Gastrocnemius medialis (tissue), 4 donors: ENCODE measurements at regions not wholly inside any gene's neighbourhood (a gene's known extent, or its start where the extent isn't known, plus 50 kb on each side); places are given as distances from the start of the nearest gene placed in this dataset.

Experiments
- POLR2A ChIP-seq, 2 donors: fragments of 450-650 bp; IDR thresholded peaks; one replicate each; pipeline ENCODE4 v1.6.1; 2017; ENCODE audit warnings: antibody characterized with exemption in 2 of 2, mild to moderate bottlenecking in 2 of 2, moderate library complexity in 2 of 2
- TF ChIP-seq, protein P1 (sequence below), 5 experiments: fragments of 450-650 bp in 3 of 5; fragments of 200-600 bp in 2 of 5; sonication (generic) in 2 of 5; IDR thresholded peaks in 4 of 5; conservative IDR thresholded peaks in 1 of 5; 1 replicate in 4 of 5; 2 replicates in 1 of 5; pipeline ENCODE4 v1.5.1; 2016 to 2019; ENCODE audit warnings: antibody characterized with exemption in 5 of 5, mild to moderate bottlenecking in 3 of 5, moderate library complexity in 3 of 5

DNA sequence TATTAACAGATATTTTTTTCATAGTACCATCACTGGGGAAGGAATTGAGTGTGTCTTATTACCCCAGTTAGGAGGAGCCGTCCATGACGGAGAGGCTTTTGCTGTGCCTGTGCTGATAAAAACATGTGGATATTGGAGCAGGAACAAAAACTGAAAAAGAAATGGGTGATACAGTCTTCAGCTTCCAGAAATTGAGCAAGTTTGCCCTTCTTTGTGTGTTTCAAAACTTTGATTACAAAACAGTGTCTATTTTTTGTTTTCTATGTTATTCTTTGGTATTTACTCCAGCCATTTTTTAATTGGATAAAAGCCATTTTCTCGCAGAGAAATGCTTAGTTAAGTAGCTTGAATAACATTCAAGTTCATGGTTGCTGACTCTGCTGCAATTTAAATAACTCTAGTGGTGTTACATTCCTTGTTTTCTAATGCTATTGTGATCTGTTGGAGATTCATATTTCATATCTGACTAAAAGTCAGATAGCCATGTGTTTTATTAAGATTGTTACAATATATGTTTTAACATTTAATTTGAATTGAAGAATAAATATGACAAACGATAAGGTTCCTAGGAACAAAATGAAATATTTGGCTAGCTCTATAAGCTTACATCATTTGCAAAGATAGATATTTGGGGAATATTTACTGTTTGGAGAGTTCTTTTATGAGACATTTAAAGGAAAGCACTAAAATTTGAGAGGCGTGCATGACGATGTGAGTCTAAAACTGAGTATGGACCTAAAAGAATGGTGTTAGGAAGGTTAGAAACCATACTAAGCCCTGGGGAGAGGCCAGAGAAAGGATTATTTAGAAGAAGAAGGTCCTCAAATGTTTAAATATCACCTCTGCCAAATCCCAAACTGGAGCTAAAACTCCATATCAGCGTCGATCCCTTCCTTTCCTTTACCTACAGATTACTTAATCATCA is 747.3 kb upstream of the CELF2 start:
- TF ChIP-seq POLR2A (IDR thresholded peaks at IDR 0.05), result no peak
- TF ChIP-seq, protein P1, sequence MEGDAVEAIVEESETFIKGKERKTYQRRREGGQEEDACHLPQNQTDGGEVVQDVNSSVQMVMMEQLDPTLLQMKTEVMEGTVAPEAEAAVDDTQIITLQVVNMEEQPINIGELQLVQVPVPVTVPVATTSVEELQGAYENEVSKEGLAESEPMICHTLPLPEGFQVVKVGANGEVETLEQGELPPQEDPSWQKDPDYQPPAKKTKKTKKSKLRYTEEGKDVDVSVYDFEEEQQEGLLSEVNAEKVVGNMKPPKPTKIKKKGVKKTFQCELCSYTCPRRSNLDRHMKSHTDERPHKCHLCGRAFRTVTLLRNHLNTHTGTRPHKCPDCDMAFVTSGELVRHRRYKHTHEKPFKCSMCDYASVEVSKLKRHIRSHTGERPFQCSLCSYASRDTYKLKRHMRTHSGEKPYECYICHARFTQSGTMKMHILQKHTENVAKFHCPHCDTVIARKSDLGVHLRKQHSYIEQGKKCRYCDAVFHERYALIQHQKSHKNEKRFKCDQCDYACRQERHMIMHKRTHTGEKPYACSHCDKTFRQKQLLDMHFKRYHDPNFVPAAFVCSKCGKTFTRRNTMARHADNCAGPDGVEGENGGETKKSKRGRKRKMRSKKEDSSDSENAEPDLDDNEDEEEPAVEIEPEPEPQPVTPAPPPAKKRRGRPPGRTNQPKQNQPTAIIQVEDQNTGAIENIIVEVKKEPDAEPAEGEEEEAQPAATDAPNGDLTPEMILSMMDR (IDR thresholded peaks at IDR 0.05 in 4 of 5, conservative IDR thresholded peaks at IDR 0.05 in 1 of 5), result no peak
